OCI-LY3 (cell line): ENCODE measurements at regions not wholly inside any gene's neighbourhood (a gene's known extent, or its start where the extent isn't known, plus 50 kb on each side); places are given as distances from the start of the nearest gene placed in this dataset.

ENCODE experiments used
- H2AFZ ChIP-seq: fragments of 200-600, 300-600 bp; shearing (Covaris generic); 2 replicates; pipeline ENCODE4 v1.6.0; 2014; ENCODE audit warnings: antibody characterized with exemption, low read depth, low read length
- H3K27ac ChIP-seq: fragments of 200-600, 300-600 bp; sonication (generic); 2 replicates; pipeline ENCODE4 v1.5.1; 2014; ENCODE audit warnings: mild to moderate bottlenecking, low read length, moderate library complexity, mixed read lengths
- H3K27me3 ChIP-seq: fragments of 200-600, 300-600 bp; sonication (generic); 2 replicates; pipeline ENCODE4 v1.6.1; 2014; ENCODE audit warnings: low read depth, low read length, mixed read lengths
- H3K36me3 ChIP-seq: fragments of 200-600, 300-600 bp; sonication (generic); replicated peaks from 2 replicates; pipeline ENCODE3; 2014; ENCODE audit warnings: low read depth, low read length, mixed read lengths
- H3K4me1 ChIP-seq: fragments of 300-600, 200-600 bp; sonication (generic); 2 replicates; pipeline ENCODE4 v1.6.1; 2014; ENCODE audit warnings: low read length, mixed read lengths
- H3K4me2 ChIP-seq: fragments of 200-600, 300-600 bp; sonication (generic); 2 replicates; pipeline ENCODE4 v1.6.1; 2014; ENCODE audit warnings: low read length, mixed read lengths
- H3K4me3 ChIP-seq: fragments of 300-600, 200-600 bp; sonication (generic); 2 replicates; pipeline ENCODE4 v1.5.1; 2014; ENCODE audit warnings: antibody characterized with exemption, mild to moderate bottlenecking, low read length, moderate library complexity
- H3K79me2 ChIP-seq: fragments of 300-600, 200-600 bp; shearing (Covaris generic); 2 replicates; pipeline ENCODE4 v1.6.1; 2014; ENCODE audit warnings: mild to moderate bottlenecking, low read length, mixed read lengths
- H3K9ac ChIP-seq: fragments of 300-600, 200-600 bp; shearing (Covaris generic); 2 replicates; pipeline ENCODE4 v1.6.0; 2014; ENCODE audit warnings: mild to moderate bottlenecking, low read length, moderate library complexity
- H3K9me3 ChIP-seq: fragments of 200-600, 300-600 bp; shearing (Covaris generic); 2 replicates; pipeline ENCODE4 v1.6.1; 2014; ENCODE audit warnings: low read length, mixed read lengths; ENCODE audit not compliant: insufficient read depth
- H4K20me1 ChIP-seq: fragments of 200-600, 300-600 bp; sonication (generic); 2 replicates; pipeline ENCODE4 v1.6.1; 2016; ENCODE audit warnings: low read length, mixed read lengths; ENCODE audit not compliant: insufficient read depth
- CTCF ChIP-seq: fragments of 200-600, 300-600 bp; sonication (generic); IDR thresholded peaks from 2 replicates; pipeline ENCODE4 v1.5.1; 2014; ENCODE audit warnings: antibody characterized with exemption, low read length, low read depth
- EZH2phosphoT487 ChIP-seq: fragments of 200-600 bp; shearing (Covaris generic); IDR thresholded peaks from 2 replicates; pipeline ENCODE4 v1.6.1; 2018; ENCODE audit warnings: antibody characterized with exemption, mixed run types, low read depth

- H3K4me1 ChIP-seq = peaks cover 7% of the 10 kb centered on the region; the same call in 1 of the 2 replicates
- H3K36me3 ChIP-seq = no peaks in the 10 kb centered on the region
- H3K27ac ChIP-seq = no peak overlapping the region
- no peaks in the 10 kb centered on the region for H3K79me2 ChIP-seq
- H3K9me3 ChIP-seq = no peaks in the 10 kb centered on the region
- no peak overlapping the region for H3K9ac ChIP-seq
- TF ChIP-seq EZH2phosphoT487 = no peak
- no peak for TF ChIP-seq CTCF
- no peak overlapping the region for H2AFZ ChIP-seq
- H4K20me1 ChIP-seq = no peaks in the 10 kb centered on the region
- H3K4me2 ChIP-seq = peak overlapping the region; percentile 5; the same call in 1 of the 2 replicates
- H3K4me3 ChIP-seq = no peak overlapping the region
- H3K27me3 ChIP-seq = no peaks in the 10 kb centered on the region
Observed at GRCh38 chr6:49151957-49152356, 311.1 kb downstream of the MMUT start.

GRCh38 chr6:49151461-49151860 lies 311.6 kb downstream of the MMUT start:
- no peak overlapping the region; the same call in 1 of the 2 replicates for H3K4me2 ChIP-seq
- no peaks in the 10 kb centered on the region for H3K36me3 ChIP-seq
- no peak overlapping the region for H3K4me3 ChIP-seq
- no peak overlapping the region for H3K9ac ChIP-seq
- no peak overlapping the region for H3K27ac ChIP-seq
- H4K20me1 ChIP-seq = no peaks in the 10 kb centered on the region
- H3K79me2 ChIP-seq = no peaks in the 10 kb centered on the region
- H2AFZ ChIP-seq = no peak overlapping the region
- H3K9me3 ChIP-seq = no peaks in the 10 kb centered on the region
- TF ChIP-seq CTCF = no peak
- TF ChIP-seq EZH2phosphoT487 = no peak
- no peaks in the 10 kb centered on the region for H3K27me3 ChIP-seq
- peaks cover 7% of the 10 kb centered on the region; the same call in 1 of the 2 replicates for H3K4me1 ChIP-seq

- no peak for TF ChIP-seq EZH2phosphoT487
- no peak for TF ChIP-seq CTCF
- H3K4me2 ChIP-seq = no peak overlapping the region
- H2AFZ ChIP-seq = no peak overlapping the region
- no peaks in the 10 kb centered on the region for H3K27me3 ChIP-seq
- H3K9me3 ChIP-seq = no peaks in the 10 kb centered on the region
- H3K4me1 ChIP-seq = peaks cover 7% of the 10 kb centered on the region; the same call in 1 of the 2 replicates
- no peak overlapping the region for H3K4me3 ChIP-seq
- no peak overlapping the region for H3K9ac ChIP-seq
- no peak overlapping the region for H3K27ac ChIP-seq
- H3K79me2 ChIP-seq = no peaks in the 10 kb centered on the region
- H3K36me3 ChIP-seq = no peaks in the 10 kb centered on the region
- H4K20me1 ChIP-seq = no peaks in the 10 kb centered on the region
Observed at GRCh38 chr6:49151033-49151432, 312.0 kb downstream of the MMUT start.

GRCh38 chr6:49145280-49145679 lies 317.8 kb downstream of the MMUT start:
- Histone ChIP-seq H3K27me3 (no peaks in the 10 kb centered on the region), H2AFZ (no peak overlapping the region), H3K4me2 (no peak overlapping the region), H3K36me3 (no peaks in the 10 kb centered on the region), H3K9ac (no peak overlapping the region), H3K4me3 (no peak overlapping the region), H3K9me3 (no peaks in the 10 kb centered on the region), H3K4me1 (peaks cover 5% of the 10 kb centered on the region; the same call in 1 of the 2 replicates), H3K27ac (no peak overlapping the region), H4K20me1 (no peaks in the 10 kb centered on the region), H3K79me2 (no peaks in the 10 kb centered on the region)
- no peak for TF ChIP-seq EZH2phosphoT487
- TF ChIP-seq CTCF = no peak
